ENCODE measurements at regions not wholly inside any gene's neighbourhood (a gene's known extent, or its start where the extent isn't known, plus 50 kb on each side); places are given as distances from the start of the nearest gene placed in this dataset.
A peak's percentile ranks its signal among the peaks of the same experiment; 100 is the strongest.
"Not testable (repeated sequence)": the region's sequence is repeated elsewhere in the genome, so short reads cannot be mapped to it uniquely, and the experiment has no call there.

GRCh38 chr21:41582866-41583265 is 74.9 kb upstream of the TMPRSS2 start:
- no peak for FAIRE-seq

- FAIRE-seq, result no peak
Measured at GRCh38 chr21:41582298-41582840, 74.4 kb upstream of the TMPRSS2 start.

GRCh38 chr21:41581592-41582228 is 73.8 kb upstream of the TMPRSS2 start:
- FAIRE-seq, result no peak

- no peak for FAIRE-seq
Measured at GRCh38 chr21:41580758-41581554, 73.0 kb upstream of the TMPRSS2 start.

- FAIRE-seq, result peak; percentile 62
Measured at GRCh38 chr21:41579692-41580091, 71.7 kb upstream of the TMPRSS2 start.

- FAIRE-seq, result no peak
Measured at GRCh38 chr21:41578716-41579115, 70.8 kb upstream of the TMPRSS2 start.

- no peak for FAIRE-seq
Measured at GRCh38 chr21:41578083-41578482, 70.1 kb upstream of the TMPRSS2 start.

GRCh38 chr21:41576013-41576615 is 68.2 kb upstream of the TMPRSS2 start:
- FAIRE-seq, result no peak

GRCh38 chr21:41573902-41574690 is 66.1 kb upstream of the TMPRSS2 start:
- peak; percentile 95 for FAIRE-seq

- FAIRE-seq, result no peak
Measured at GRCh38 chr21:41571938-41572510, 64.1 kb upstream of the TMPRSS2 start.

- no peak for FAIRE-seq
Measured at GRCh38 chr21:41570791-41571355, 62.9 kb upstream of the TMPRSS2 start.

GRCh38 chr21:41568606-41569385 is 60.8 kb upstream of the TMPRSS2 start:
- FAIRE-seq, result no peak

- no peak for FAIRE-seq
Measured at GRCh38 chr21:41567901-41568510, 60.0 kb upstream of the TMPRSS2 start.

- FAIRE-seq, result not testable (repeated sequence)
Measured at GRCh38 chr21:41567237-41567636, 59.3 kb upstream of the TMPRSS2 start.

GRCh38 chr21:41566500-41567014 is 58.6 kb upstream of the TMPRSS2 start:
- FAIRE-seq, result no peak

- no peak for FAIRE-seq
Measured at GRCh38 chr21:41565550-41565949, 57.6 kb upstream of the TMPRSS2 start.

GRCh38 chr21:41564871-41565274 is 56.9 kb upstream of the TMPRSS2 start:
- FAIRE-seq, result peak; percentile 47

- no peak for FAIRE-seq
Measured at GRCh38 chr21:41562101-41563000, 54.4 kb upstream of the TMPRSS2 start.

GRCh38 chr21:41561701-41562100 is 53.7 kb upstream of the TMPRSS2 start:
- no peak for FAIRE-seq

All from colon (tissue), 2 donors.